SJCRH30 (cell line): ENCODE measurements at regions not wholly inside any gene's neighbourhood (a gene's known extent, or its start where the extent isn't known, plus 50 kb on each side); places are given as distances from the start of the nearest gene placed in this dataset.
A peak's percentile ranks its signal among the peaks of the same experiment; 100 is the strongest.

Experiments
- DNase-seq, 2 experiments: peaks; one replicate each; pipeline ENCODE4 v3.0.0-alpha.2; 2015 to 2020
- H3K27ac ChIP-seq: fragments of 250-450 bp; sonication (Bioruptor Pico); 2 replicates; pipeline ENCODE4 v1.5.1; 2020; ENCODE audit warnings: mild to moderate bottlenecking, moderate library complexity
- H3K27me3 ChIP-seq: fragments of 250-450 bp; sonication (Bioruptor Pico); 2 replicates; pipeline ENCODE4 v1.5.1; 2020; ENCODE audit warnings: mild to moderate bottlenecking, moderate library complexity
- H3K36me3 ChIP-seq: fragments of 250-450 bp; sonication (Bioruptor Pico); 2 replicates; pipeline ENCODE4 v1.5.1; 2020; ENCODE audit warnings: mild to moderate bottlenecking, moderate library complexity
- H3K4me1 ChIP-seq: fragments of 250-450 bp; sonication (Bioruptor Pico); 2 replicates; pipeline ENCODE4 v1.5.1; 2020; ENCODE audit warnings: mild to moderate bottlenecking, moderate library complexity
- H3K4me3 ChIP-seq: fragments of 250-450 bp; sonication (Bioruptor Pico); 2 replicates; pipeline ENCODE4 v1.5.1; 2020; ENCODE audit warnings: mild to moderate bottlenecking, moderate library complexity
- H3K9me3 ChIP-seq: fragments of 250-450 bp; sonication (Bioruptor Pico); replicated peaks from 2 replicates; pipeline ENCODE4 v1.5.1; 2020; ENCODE audit warnings: mild to moderate bottlenecking, moderate library complexity

- no peak overlapping the region for H3K4me3 ChIP-seq
- no peaks in the 10 kb centered on the region for H3K4me1 ChIP-seq
- H3K9me3 ChIP-seq = no peaks in the 10 kb centered on the region
- H3K27ac ChIP-seq = no peak overlapping the region
- no peaks in the 10 kb centered on the region for H3K36me3 ChIP-seq
- no peak for DNase-seq
- no peaks in the 10 kb centered on the region for H3K27me3 ChIP-seq
These were observed 286.7 kb downstream of the SHOX2 start for GRCh38 chr3:157819270-157820156.

- Histone ChIP-seq H3K27me3 (no peaks in the 10 kb centered on the region), H3K9me3 (no peaks in the 10 kb centered on the region), H3K27ac (no peak overlapping the region), H3K36me3 (no peaks in the 10 kb centered on the region), H3K4me1 (no peaks in the 10 kb centered on the region), H3K4me3 (no peak overlapping the region)
- DNase-seq = no peak
These were observed 289.3 kb downstream of the SHOX2 start for GRCh38 chr3:157816896-157817295.

GRCh38 chr3:157816296-157816695 lies 289.9 kb downstream of the SHOX2 start:
- H3K4me3 ChIP-seq = no peak overlapping the region
- no peak overlapping the region for H3K27ac ChIP-seq
- no peaks in the 10 kb centered on the region for H3K36me3 ChIP-seq
- DNase-seq = no peak
- no peaks in the 10 kb centered on the region for H3K27me3 ChIP-seq
- no peaks in the 10 kb centered on the region for H3K9me3 ChIP-seq
- H3K4me1 ChIP-seq = no peaks in the 10 kb centered on the region

- no peaks in the 10 kb centered on the region for H3K9me3 ChIP-seq
- H3K36me3 ChIP-seq = no peaks in the 10 kb centered on the region
- H3K4me1 ChIP-seq = no peaks in the 10 kb centered on the region
- no peaks in the 10 kb centered on the region for H3K27me3 ChIP-seq
- no peak overlapping the region for H3K27ac ChIP-seq
- no peak for DNase-seq
- H3K4me3 ChIP-seq = no peak overlapping the region
These were observed 290.5 kb downstream of the SHOX2 start for GRCh38 chr3:157815739-157816138.

GRCh38 chr3:157810924-157811718 lies 295.1 kb downstream of the SHOX2 start:
- Histone ChIP-seq H3K36me3 (no peaks in the 10 kb centered on the region), H3K4me1 (no peaks in the 10 kb centered on the region), H3K4me3 (no peak overlapping the region), H3K27ac (no peak overlapping the region), H3K9me3 (no peaks in the 10 kb centered on the region), H3K27me3 (no peaks in the 10 kb centered on the region)
- DNase-seq = no peak

GRCh38 chr3:157807280-157807679 lies 298.9 kb downstream of the SHOX2 start:
- no peak overlapping the region for H3K4me3 ChIP-seq
- no peaks in the 10 kb centered on the region for H3K27me3 ChIP-seq
- H3K27ac ChIP-seq = no peak overlapping the region
- no peaks in the 10 kb centered on the region for H3K9me3 ChIP-seq
- H3K36me3 ChIP-seq = no peaks in the 10 kb centered on the region
- no peak for DNase-seq
- no peaks in the 10 kb centered on the region for H3K4me1 ChIP-seq

- no peak for DNase-seq
- no peaks in the 10 kb centered on the region for H3K36me3 ChIP-seq
- H3K4me3 ChIP-seq = no peak overlapping the region
- no peaks in the 10 kb centered on the region for H3K9me3 ChIP-seq
- H3K27ac ChIP-seq = no peak overlapping the region
- no peaks in the 10 kb centered on the region for H3K4me1 ChIP-seq
- H3K27me3 ChIP-seq = no peaks in the 10 kb centered on the region
These were observed 300.7 kb downstream of the SHOX2 start for GRCh38 chr3:157805538-157805937.

GRCh38 chr3:157794771-157795170 lies 291.6 kb upstream of the VEPH1 start:
- Histone ChIP-seq H3K4me1 (no peaks in the 10 kb centered on the region; the same call in 1 of the 2 replicates), H3K4me3 (no peak overlapping the region), H3K9me3 (no peaks in the 10 kb centered on the region), H3K36me3 (no peaks in the 10 kb centered on the region), H3K27ac (no peak overlapping the region), H3K27me3 (no peaks in the 10 kb centered on the region)
- DNase-seq = no peak

GRCh38 chr3:157793745-157794144 lies 290.5 kb upstream of the VEPH1 start:
- Histone ChIP-seq H3K27ac (no peak overlapping the region), H3K4me3 (no peak overlapping the region), H3K36me3 (no peaks in the 10 kb centered on the region), H3K4me1 (no peaks in the 10 kb centered on the region; the same call in 1 of the 2 replicates), H3K9me3 (no peaks in the 10 kb centered on the region), H3K27me3 (no peaks in the 10 kb centered on the region)
- no peak for DNase-seq

GRCh38 chr3:157789162-157789561 lies 285.9 kb upstream of the VEPH1 start:
- Histone ChIP-seq H3K27me3 (no peaks in the 10 kb centered on the region), H3K36me3 (no peaks in the 10 kb centered on the region), H3K27ac (no peak overlapping the region), H3K9me3 (no peaks in the 10 kb centered on the region), H3K4me1 (peaks cover 15% of the 10 kb centered on the region), H3K4me3 (no peak overlapping the region)
- no peak for DNase-seq

- H3K27me3 ChIP-seq = no peaks in the 10 kb centered on the region
- H3K27ac ChIP-seq = no peak overlapping the region
- H3K36me3 ChIP-seq = no peaks in the 10 kb centered on the region
- H3K9me3 ChIP-seq = no peaks in the 10 kb centered on the region
- peaks cover 15% of the 10 kb centered on the region for H3K4me1 ChIP-seq
- DNase-seq = no peak
- H3K4me3 ChIP-seq = no peak overlapping the region
These were observed 283.4 kb upstream of the VEPH1 start for GRCh38 chr3:157786618-157787017.

GRCh38 chr3:157786211-157786610 lies 283.0 kb upstream of the VEPH1 start:
- no peaks in the 10 kb centered on the region for H3K27me3 ChIP-seq
- H3K36me3 ChIP-seq = no peaks in the 10 kb centered on the region
- H3K4me1 ChIP-seq = peaks cover 15% of the 10 kb centered on the region
- no peak overlapping the region for H3K27ac ChIP-seq
- H3K4me3 ChIP-seq = no peak overlapping the region
- no peaks in the 10 kb centered on the region for H3K9me3 ChIP-seq
- DNase-seq = no peak

- peak; percentile 71 to 79 for DNase-seq
- H3K27me3 ChIP-seq = no peaks in the 10 kb centered on the region
- H3K4me1 ChIP-seq = peaks cover 15% of the 10 kb centered on the region
- H3K27ac ChIP-seq = peak overlapping the region; percentile 40
- no peaks in the 10 kb centered on the region for H3K9me3 ChIP-seq
- H3K36me3 ChIP-seq = no peaks in the 10 kb centered on the region
- no peak overlapping the region for H3K4me3 ChIP-seq
These were observed 282.0 kb upstream of the VEPH1 start for GRCh38 chr3:157785102-157785826.

GRCh38 chr3:157782236-157782635 lies 279.0 kb upstream of the VEPH1 start:
- H3K4me3 ChIP-seq = no peak overlapping the region
- DNase-seq = no peak

GRCh38 chr3:157776861-157777260 lies 273.6 kb upstream of the VEPH1 start:
- Histone ChIP-seq H3K9me3 (no peaks in the 10 kb centered on the region), H3K27me3 (no peaks in the 10 kb centered on the region), H3K4me1 (no peaks in the 10 kb centered on the region; the same call in 1 of the 2 replicates), H3K36me3 (no peaks in the 10 kb centered on the region), H3K27ac (no peak overlapping the region), H3K4me3 (no peak overlapping the region)
- DNase-seq = no peak

More at GRCh38 chr3:157782236-157782635, 279.0 kb upstream of the VEPH1 start:
- no peak overlapping the region for H3K27ac ChIP-seq
- H3K27me3 ChIP-seq = no peaks in the 10 kb centered on the region
- peaks cover 15% of the 10 kb centered on the region for H3K4me1 ChIP-seq
- H3K36me3 ChIP-seq = no peaks in the 10 kb centered on the region
- no peaks in the 10 kb centered on the region for H3K9me3 ChIP-seq
